ENCODE measurements at regions not wholly inside any gene's neighbourhood (a gene's known extent, or its start where the extent isn't known, plus 50 kb on each side); places are given as distances from the start of the nearest gene placed in this dataset.
"Not testable (repeated sequence)": the region's sequence is repeated elsewhere in the genome, so short reads cannot be mapped to it uniquely, and the experiment has no call there.

DNA sequence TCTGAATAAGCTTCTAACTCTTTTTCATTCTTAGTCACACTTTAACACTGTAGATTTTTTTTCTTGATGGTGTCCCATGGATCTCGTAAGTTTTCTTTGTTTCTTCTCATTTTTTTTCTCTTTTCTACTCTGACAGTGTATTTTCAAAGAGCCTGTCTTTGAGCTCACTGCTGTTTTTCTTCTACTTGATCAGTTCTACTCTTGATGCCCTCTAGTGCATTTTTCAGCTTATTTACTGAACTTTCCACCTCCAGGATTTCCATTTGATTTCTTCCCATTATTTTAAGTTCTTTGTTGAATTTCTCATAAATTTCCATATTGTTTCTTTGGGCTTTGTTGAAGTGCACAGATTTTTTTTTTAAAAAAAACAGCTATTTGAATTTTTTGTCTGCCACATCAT is 2641.1 kb upstream of the DEFB115 start:
- no peak for DNase-seq (ENCODE audit: extremely low spot score)
- CTCF ChIA-PET = no interaction called here

DNA sequence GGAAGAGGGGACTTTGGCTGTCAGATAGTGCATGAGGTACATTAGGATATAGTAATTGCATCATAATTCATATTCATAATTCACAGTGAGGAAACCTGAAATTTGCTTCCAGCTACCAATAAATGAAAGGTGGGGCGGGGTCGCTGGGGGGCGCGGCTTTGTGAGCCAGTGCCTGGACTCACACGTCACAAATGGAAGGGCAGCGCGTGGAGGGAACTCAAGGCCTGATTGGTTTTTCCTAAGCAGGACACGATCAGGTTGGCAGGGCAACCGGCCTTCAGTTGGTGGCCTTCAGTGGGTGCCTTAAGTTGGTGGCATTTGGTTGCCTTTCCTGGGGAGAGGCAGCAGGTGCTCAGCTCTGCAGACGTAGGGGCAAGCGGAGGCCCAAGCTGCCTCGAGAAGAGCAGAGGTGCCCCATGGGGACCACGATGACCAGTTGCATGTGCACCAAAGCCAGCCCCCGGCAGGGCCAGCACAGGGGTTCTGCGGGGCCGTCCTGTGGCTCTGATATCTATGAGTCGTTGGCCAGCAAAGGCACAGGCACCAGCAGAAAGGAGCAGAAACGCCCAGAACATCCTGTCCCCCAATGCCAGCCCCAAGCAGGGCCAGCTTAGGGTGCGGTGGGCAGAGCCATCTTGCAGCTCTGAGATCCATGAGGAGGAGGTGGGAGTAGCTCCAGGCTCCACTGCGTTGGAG is 2637.4 kb upstream of the DEFB115 start:
- CTCF ChIA-PET; POLR2A ChIA-PET; DNase-seq (ENCODE audit: extremely low spot score): not testable (repeated sequence)

More for the DNA sequence above, 2641.1 kb upstream of the DEFB115 start:
- TF ChIP-seq, protein P1, sequence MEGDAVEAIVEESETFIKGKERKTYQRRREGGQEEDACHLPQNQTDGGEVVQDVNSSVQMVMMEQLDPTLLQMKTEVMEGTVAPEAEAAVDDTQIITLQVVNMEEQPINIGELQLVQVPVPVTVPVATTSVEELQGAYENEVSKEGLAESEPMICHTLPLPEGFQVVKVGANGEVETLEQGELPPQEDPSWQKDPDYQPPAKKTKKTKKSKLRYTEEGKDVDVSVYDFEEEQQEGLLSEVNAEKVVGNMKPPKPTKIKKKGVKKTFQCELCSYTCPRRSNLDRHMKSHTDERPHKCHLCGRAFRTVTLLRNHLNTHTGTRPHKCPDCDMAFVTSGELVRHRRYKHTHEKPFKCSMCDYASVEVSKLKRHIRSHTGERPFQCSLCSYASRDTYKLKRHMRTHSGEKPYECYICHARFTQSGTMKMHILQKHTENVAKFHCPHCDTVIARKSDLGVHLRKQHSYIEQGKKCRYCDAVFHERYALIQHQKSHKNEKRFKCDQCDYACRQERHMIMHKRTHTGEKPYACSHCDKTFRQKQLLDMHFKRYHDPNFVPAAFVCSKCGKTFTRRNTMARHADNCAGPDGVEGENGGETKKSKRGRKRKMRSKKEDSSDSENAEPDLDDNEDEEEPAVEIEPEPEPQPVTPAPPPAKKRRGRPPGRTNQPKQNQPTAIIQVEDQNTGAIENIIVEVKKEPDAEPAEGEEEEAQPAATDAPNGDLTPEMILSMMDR (IDR thresholded peaks at IDR 0.05; ENCODE audit: control extremely low read depth, extremely low read depth, low read depth, missing control alignments) = no peak
- POLR2A ChIA-PET = no interaction called here

DNA sequence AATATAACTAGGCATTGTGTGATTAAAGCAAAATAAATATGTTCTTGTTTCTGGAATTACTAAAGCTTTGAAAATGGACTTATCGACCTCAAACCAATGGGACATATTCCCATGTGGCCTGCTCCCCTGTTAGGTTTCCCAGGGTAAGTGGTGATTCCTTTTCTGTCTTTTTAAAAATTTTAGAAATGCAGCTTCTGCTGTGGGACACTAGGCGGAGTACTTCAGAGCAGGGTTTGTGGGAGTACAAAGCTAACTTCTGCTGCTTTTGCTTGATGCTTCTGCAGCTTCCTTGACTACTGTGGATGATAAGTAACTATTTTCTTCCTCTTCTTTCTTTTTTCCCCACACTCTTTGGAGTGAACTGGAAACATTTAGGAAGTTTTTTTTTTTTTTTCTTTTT is 2632.4 kb upstream of the DEFB115 start:
- DNase-seq (ENCODE audit: extremely low spot score); POLR2A ChIA-PET; CTCF ChIA-PET: not testable (repeated sequence)

DNA sequence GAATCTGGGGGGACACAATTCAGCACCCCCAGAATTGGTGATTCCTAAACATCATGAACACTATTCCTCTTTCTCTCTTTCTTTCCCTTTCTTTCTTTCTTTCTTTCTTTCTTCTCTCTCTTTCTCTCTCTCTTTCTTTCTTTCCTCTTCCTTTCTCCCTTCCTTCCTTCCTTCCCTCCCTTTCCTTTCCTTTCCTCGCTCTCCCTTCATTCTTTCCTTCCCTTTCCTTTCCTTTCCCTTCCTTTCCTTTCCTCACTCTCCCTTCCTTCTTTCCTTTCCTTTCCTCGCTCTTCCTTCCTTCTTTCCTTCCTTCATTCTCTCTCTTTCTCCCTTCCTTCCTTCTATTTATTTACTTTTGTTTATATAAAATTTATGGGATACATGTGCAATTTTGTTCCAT is 2616.6 kb upstream of the DEFB115 start:
- CTCF ChIA-PET; POLR2A ChIA-PET; DNase-seq (ENCODE audit: extremely low spot score): not testable (repeated sequence)

Measured in GM10248 (cell line).